ENCODE measurements at regions not wholly inside any gene's neighbourhood (a gene's known extent, or its start where the extent isn't known, plus 50 kb on each side); places are given as distances from the start of the nearest gene placed in this dataset.

- TF ChIP-seq POLR2AphosphoS5 (IDR thresholded peaks at IDR 0.05; ENCODE audit: low read depth, low read length) = no peak
- TF ChIP-seq POLR2A (IDR thresholded peaks at IDR 0.05; ENCODE audit: low read depth, low read length) = no peak
- no peak for TF ChIP-seq TAF1 (IDR thresholded peaks at IDR 0.05; ENCODE audit: borderline replicate concordance, low read depth, low read length)
Observed at GRCh38 chr16:49944221-49944620, 80.8 kb upstream of the CNEP1R1 start.

Data from GM12892 (cell line).